HFF-Myc (cell line): ENCODE measurements at regions not wholly inside any gene's neighbourhood (a gene's known extent, or its start where the extent isn't known, plus 50 kb on each side); places are given as distances from the start of the nearest gene placed in this dataset.
"Not testable (repeated sequence)": the region's sequence is repeated elsewhere in the genome, so short reads cannot be mapped to it uniquely, and the experiment has no call there.

Source experiments
- DNase-seq: peaks from one replicate; pipeline ENCODE4 v3.0.0-alpha.2; 2011; ENCODE audit warnings: low read depth; ENCODE audit errors: extremely low read depth
- H3K4me3 ChIP-seq: replicated peaks from 2 replicates; pipeline ENCODE4 v1.5.1; 2011; ENCODE audit warnings: low read depth, mild to moderate bottlenecking, control low read depth, low read length
- CTCF ChIP-seq: IDR thresholded peaks from 2 replicates; pipeline ENCODE4 v1.5.1; 2012; ENCODE audit warnings: mild to moderate bottlenecking, low read depth, low read length, control low read depth; ENCODE audit errors: missing control alignments

GRCh38 chr3:110989446-110989845 lies 82.2 kb upstream of the NECTIN3 start:
- no peak overlapping the region for H3K4me3 ChIP-seq
- no peak for DNase-seq
- TF ChIP-seq CTCF: no peak

DNA sequence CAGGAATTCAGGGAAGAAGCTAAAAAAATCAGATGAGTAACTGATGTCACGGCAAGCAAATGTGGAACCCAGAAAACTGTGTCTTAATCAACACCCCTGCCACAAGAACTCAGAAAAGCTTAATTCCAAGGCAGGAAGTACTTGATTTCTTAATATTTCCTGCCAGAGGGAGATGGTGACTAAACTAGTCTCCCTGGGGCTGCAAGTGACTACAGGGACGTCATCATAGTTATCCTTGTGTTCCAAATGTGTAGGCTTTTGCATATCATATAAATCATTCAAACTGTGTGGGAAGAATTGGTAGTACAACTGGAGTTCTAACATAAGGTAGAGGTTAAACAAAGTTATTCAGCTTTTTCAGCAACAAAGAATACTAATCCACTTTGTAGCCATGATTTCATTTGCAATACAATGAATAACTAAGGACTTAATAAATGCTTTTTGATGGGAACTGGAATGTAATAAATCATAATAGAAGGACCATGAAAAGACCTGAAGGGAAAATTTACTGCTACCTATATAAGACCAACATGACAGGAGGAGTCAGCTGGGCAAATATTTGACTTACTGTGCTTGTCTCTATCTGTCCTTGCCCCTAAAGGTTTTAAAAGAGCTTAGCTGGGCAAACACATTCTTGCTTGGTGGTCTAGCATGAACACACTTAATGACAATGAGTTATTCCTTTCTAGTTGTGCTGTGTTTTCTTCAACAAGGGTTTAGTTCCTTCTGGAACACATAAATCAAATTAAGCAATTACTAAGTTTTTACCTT lies 76.0 kb upstream of the NECTIN3 start:
- TF ChIP-seq CTCF: no peak
- no peak overlapping the region for H3K4me3 ChIP-seq
- peak; percentile 31 for DNase-seq

GRCh38 chr3:110998766-110999165 lies 72.8 kb upstream of the NECTIN3 start:
- not testable (repeated sequence) for DNase-seq, H3K4me3 ChIP-seq

DNA sequence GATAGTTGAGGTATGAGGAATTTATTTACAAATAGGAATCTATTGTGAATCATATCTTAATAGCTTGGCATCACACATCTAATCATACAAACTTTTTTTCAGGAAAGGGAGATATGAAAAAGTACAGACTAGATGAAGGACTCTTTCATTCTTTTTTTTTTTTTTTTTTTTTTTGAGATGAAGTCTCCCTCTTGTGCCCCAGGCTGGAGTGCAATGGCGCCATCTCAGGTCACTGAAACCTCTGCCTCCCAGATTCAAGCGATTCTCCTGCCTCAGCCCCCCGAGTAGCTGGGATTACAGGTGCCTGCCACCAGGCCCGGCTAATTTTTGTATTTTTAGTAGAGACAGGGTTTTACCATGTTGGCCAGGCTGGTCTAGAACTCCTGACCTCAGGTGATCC lies 65.1 kb upstream of the NECTIN3 start:
- H3K4me3 ChIP-seq, DNase-seq: not testable (repeated sequence)

DNA sequence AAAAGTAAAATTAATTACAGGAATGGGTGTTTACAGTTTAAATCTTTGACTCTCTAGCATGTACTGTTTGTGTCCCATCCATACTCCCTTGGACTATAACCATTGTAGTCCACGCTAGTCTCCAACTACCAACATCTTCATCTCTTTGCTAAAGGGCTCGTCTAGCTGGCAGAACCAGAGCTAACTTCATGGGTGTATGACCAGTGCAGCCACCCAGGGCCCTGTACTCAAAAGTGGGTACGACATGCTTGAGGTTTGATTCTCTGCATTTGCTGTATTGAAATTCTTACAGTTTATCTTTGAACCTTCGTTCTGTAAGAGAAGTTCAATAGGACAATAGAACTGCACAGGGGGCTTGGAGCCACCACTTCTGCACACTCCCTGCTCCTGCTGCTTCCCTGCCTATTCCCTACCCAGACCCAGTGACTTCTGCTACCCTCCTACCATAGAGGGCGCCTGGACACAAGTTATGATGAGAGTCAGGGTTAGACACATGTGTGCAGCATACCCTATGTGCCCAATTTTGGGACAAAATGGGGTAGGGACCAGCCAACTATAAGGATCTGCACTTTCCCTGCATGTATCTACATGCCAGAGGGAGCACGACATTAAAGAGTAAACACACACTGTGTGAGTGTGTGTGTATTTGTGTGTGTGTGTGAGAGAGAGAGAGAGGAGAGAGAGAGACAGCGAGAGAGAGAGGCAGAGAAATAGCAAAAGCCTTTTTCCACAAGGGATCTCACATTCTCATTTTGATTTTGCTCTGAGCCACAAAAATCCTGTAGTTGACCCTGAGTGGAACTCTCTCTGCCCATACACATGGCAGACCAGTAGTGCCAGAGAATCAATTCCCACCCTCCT lies 59.0 kb upstream of the NECTIN3 start:
- DNase-seq: no peak

More for the DNA sequence above, 59.0 kb upstream of the NECTIN3 start:
- peak; percentile 27 for TF ChIP-seq CTCF
- H3K4me3 ChIP-seq: no peak overlapping the region
